Right lobe of liver (tissue), 4 donors: ENCODE measurements at regions not wholly inside any gene's neighbourhood (a gene's known extent, or its start where the extent isn't known, plus 50 kb on each side); places are given as distances from the start of the nearest gene placed in this dataset.

Experiments
- POLR2A ChIP-seq: fragments of 450-650 bp; IDR thresholded peaks from one replicate; pipeline ENCODE4 v1.6.1; 2017; ENCODE audit warnings: antibody characterized with exemption, mild to moderate bottlenecking
- TF ChIP-seq, protein P1 (sequence below), 4 donors: fragments of 200-600 bp in 3 of 4; fragments of 450-650 bp in 1 of 4; IDR thresholded peaks; one replicate each; pipeline versions ENCODE4 v1.5.1 to v1.8.0; 2016 to 2022; ENCODE audit warnings: antibody characterized with exemption in 4 of 4, mild to moderate bottlenecking in 2 of 4
- donor health status: DM: no; HTN: no; CAD: no.
- donor health status: DM: no; HTN: no; CAD: no.
- donor health status: DM: no; HTN: yes; CAD: no.

DNA sequence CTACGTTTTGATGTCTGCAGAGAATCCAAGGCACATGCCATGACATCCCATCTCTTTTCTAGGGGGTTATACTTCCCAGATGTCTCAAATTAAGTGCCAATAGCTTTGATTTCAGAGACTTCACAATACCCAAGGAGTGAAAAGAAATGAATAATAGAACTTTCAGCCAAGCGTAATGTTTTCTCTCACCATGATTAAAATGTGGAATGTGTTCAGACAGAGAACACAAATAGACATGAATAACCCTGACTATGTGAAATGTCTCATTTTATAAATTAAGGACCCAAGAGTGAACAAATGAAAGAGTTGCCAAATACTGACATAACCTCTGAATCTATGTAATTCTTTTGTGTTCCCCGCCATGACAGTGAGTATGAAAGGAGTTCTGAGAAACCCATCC, 123.6 kb upstream of the GAP43 start:
- TF ChIP-seq, protein P1, sequence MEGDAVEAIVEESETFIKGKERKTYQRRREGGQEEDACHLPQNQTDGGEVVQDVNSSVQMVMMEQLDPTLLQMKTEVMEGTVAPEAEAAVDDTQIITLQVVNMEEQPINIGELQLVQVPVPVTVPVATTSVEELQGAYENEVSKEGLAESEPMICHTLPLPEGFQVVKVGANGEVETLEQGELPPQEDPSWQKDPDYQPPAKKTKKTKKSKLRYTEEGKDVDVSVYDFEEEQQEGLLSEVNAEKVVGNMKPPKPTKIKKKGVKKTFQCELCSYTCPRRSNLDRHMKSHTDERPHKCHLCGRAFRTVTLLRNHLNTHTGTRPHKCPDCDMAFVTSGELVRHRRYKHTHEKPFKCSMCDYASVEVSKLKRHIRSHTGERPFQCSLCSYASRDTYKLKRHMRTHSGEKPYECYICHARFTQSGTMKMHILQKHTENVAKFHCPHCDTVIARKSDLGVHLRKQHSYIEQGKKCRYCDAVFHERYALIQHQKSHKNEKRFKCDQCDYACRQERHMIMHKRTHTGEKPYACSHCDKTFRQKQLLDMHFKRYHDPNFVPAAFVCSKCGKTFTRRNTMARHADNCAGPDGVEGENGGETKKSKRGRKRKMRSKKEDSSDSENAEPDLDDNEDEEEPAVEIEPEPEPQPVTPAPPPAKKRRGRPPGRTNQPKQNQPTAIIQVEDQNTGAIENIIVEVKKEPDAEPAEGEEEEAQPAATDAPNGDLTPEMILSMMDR (IDR thresholded peaks at IDR 0.05), result no peak
- no peak for TF ChIP-seq POLR2A
